ENCODE measurements at regions not wholly inside any gene's neighbourhood (a gene's known extent, or its start where the extent isn't known, plus 50 kb on each side); places are given as distances from the start of the nearest gene placed in this dataset.

DNA sequence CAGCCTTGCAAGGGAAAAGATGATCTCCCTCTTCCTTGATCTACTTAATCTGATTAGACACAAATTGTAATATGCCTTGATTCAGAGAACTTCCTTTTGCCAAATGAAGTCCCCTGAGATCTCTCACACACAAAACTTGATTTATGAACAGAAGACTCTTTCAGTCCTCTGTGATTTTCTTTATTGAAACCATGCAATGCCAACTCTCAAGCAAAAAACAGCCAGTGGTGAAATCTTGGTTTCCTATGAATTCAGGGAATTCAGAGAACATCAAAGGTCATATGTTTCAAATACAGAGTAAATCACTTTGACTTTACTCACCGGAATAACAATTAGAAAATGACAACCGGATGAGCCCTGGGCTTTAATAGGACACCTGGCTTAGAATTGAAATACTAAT lies 211.7 kb downstream of the ABHD5 start:
- no peak for DNase-seq

- no peak for DNase-seq
These were observed 214.4 kb downstream of the ABHD5 start for GRCh38 chr3:43905157-43905556.

GRCh38 chr3:43906849-43907507 lies 216.2 kb downstream of the ABHD5 start:
- DNase-seq: no peak

- no peak for DNase-seq
These were observed 216.7 kb downstream of the ABHD5 start for GRCh38 chr3:43907508-43907858.

DNA sequence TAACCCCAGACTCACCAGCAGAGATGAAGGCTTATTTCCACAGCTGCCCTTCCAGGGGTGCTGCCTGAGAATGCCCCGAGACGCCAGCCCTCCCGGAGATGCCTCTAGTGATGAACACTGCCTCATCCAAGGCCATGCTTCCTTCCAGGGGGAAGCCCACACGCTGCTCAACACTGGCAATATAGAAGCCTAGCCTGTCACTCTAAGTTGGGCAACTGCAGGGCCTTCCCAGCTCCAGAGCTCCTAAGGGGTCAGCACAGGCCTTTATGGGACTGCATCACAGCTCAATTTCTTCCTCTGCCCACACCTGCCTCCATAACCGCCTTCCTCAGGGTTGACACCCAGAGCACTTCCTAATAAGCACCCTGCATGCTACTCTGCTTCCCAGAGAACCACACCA lies 217.7 kb downstream of the ABHD5 start:
- DNase-seq: no peak

DNA sequence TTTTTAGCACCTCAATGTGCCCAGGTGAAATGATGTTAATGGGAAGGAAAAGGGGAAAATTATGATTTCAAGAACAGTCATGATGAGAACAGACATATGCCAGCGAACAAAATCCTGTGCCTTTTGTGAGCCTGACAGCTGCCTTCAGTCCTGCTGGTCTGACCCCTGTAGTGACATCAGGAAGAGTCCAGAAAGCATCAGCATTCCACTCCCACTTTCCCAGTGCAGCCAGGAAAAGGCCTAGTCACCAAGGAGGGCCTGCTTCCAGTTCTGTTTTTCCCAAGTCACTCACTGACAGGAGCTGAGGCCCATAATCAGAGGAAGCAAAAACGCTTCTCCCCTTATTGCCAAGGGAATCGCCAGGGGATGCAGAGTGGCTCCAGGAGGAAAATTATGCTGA lies 218.4 kb downstream of the ABHD5 start:
- no peak for DNase-seq

GRCh38 chr3:43910750-43911149 lies 220.0 kb downstream of the ABHD5 start:
- DNase-seq: no peak

DNA sequence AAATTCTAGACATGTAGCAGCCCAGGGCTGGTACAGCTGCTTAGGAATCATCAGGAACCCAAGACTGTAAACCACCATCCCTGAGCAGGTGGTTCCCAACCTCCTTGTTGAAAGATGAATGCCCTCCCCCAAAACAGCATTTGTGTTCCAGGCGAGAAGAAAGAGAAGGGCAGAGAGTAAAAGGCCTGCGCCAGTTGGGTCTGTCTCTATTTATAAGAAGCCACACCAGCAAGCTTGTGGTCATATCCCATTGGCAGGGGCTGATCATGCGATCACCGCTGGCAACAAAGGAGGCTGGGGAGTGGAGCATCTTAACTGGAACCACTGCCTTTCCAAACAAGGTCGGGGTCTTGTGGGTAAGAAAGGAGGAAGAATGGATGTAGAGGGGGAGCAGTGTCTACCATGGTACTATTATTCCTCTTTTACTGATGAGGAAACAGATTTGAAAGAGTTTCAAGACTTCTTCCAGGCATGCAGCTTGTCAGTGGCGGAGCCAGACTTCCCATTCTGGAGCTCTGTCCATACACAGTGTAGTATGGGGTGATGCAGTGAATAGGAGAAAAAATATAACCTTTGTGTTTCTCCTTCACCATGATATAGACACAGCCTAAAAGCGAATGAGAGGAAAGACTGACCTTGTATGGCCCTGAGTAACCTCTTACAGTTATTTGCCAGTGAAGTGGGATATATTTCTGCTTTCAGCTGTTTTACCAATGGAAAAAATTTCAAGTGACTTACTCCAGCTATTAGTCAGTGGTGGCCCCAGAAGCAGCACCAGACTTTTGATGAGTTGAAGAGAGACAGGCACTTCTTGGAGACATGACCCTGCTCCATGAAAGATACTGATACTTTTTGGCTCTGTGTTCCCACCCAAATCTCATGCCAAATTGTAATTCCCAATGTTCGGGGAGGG lies 222.6 kb downstream of the ABHD5 start:
- no peak for DNase-seq

GRCh38 chr3:43914269-43914668 lies 223.5 kb downstream of the ABHD5 start:
- no peak for DNase-seq

GRCh38 chr3:43915546-43915945 lies 224.8 kb downstream of the ABHD5 start:
- no peak for DNase-seq

- no peak for DNase-seq
These were observed 226.6 kb downstream of the ABHD5 start for GRCh38 chr3:43917361-43917760.

GRCh38 chr3:43919029-43919428 lies 228.3 kb downstream of the ABHD5 start:
- DNase-seq: no peak

DNA sequence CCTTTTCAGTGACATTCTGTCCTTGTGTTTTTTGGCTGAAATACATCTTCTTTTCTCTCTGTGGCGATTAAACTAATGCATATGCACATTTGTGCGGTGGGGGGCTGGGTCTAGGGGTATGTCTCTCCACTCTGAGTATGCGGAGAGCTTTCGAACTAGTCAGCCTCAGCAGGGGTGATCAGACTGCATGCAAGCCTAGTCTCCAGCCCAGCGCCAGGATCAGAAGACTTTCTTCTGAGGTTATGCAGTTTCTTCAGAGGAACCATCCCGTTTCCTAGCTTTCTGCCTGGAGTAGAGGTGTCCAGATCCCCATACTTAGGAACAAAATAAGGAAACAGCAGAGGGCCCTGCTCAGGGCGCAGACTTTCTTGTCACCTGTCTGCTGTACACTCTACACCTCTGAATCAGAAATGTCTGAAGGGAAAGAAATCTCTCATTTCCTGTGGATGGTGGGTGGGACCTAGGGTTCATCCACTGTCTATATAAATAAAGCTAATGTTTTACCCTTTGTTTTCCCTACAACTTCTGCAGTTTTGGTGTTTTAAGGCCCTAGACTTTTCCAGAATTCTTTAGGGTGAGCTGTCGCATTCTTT lies 230.4 kb downstream of the ABHD5 start:
- no peak for DNase-seq

GRCh38 chr3:43922374-43922773 lies 231.6 kb downstream of the ABHD5 start:
- no peak for DNase-seq

DNA sequence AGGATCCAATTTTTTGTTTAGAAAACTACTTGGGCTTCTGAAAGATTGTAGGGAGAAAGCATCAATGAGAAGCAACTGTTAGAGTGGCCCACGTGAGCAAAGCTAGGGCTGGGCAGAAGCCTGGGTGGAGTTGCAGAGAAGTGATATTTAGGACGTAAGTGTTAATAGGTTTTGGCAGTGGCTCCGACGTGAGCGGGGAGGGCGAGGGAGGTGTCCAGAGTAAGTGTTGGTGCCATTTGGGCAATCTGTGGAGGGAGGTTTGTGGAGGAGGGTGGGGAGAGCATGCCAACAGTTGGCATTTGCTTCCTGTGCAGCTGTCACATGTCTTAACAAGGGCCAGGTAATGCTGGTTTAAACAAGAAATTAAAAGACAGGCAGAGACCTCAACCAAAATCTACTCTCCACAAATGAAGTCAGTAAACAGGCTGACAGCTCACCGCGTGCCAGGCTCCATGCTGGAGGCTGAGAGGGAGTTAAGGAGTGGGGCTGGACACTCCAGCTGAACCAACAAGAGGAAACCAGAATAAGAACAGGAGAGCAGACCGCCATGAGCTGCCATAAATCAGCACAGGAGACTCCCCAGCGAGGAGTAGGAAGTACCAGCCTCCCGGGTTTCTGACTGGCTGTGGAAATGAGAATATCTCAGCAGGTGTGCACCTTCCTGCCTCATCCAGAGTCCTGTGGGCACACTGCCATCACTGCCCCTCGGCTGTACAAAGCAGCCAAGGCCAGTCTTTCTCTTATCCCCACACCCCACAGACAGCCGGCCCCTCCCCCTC lies 232.6 kb downstream of the ABHD5 start:
- DNase-seq: peak; percentile 2

DNA sequence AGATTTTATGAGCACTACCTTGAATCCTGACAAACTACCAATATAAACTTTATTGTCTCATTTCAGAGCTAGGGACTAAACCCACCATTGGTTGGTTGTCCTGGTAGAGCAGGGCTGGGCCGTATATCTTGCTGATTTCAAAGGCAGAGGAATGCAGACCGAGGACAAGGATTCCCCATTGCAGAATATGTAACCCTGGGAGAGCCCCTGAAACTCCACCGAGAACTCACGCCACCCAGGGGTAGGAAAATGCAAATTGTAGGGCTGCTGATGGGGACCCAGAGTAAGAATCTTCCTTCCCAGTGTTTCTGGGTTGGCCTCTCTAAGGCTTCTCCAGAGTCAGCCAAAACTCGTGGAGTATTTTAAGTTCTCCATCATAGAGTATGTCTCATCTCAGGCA lies 235.3 kb downstream of the ABHD5 start:
- DNase-seq: no peak

DNA sequence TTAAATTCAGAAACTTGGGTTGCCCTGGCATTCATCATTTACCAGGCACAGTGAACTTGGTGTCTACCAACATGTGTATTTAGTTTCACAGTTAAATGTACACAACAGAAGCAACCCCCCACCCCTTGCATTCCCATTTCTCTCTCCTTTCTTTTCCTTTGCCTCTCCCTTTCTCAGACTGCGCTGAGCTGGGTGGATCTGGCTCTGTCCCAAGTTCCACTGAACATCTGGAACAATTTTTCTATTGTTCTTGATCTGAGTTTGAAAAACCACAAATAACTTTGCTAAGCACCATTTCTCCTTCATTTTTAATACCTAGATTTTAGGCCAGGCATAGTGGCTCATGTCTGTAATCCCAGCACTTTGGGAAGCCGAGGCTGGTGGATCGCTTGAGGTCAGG lies 242.2 kb downstream of the ABHD5 start:
- DNase-seq: no peak

GRCh38 chr3:43948013-43948412 lies 257.3 kb downstream of the ABHD5 start:
- DNase-seq: no peak

DNA sequence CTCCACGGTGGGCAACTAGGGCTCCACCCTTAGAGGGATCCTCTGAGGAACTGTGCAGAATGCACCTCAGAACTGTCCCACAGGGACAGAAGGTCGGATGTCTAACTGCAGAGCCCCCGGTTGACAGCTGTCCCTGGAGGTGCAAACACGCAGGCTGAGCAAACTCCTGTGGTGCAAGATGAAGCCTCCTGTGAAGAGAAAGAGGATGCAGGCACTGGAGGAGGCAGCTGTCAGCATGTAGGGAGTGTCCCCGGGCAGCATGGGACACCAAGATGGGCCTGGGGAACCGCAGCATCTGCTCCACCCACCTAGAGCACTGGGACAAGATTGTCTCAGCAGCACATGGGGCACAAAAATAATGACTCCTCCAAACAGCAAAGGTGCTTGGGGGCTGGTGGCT lies 258.9 kb downstream of the ABHD5 start:
- no peak for DNase-seq

DNA sequence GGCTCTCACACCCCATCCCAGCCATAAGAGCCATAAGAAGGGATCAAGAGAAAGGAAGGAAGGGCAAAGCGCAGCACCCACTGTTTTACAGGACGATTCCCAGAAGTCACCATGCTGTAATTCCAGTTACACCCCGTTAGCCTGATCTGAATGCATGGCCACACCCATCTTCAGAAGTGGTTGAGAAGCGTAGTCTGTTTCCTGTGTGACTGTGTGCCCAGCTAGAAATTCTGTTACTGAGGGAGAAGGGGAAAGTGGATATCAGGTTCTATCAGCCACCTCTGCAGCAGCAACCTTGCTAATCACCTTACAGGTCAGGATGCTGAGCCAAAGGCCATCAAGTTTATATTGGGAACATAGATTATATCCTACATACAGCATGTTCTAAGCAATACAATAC lies 260.0 kb downstream of the ABHD5 start:
- no peak for DNase-seq

GRCh38 chr3:43951813-43952212 lies 261.1 kb downstream of the ABHD5 start:
- DNase-seq: no peak

DNA sequence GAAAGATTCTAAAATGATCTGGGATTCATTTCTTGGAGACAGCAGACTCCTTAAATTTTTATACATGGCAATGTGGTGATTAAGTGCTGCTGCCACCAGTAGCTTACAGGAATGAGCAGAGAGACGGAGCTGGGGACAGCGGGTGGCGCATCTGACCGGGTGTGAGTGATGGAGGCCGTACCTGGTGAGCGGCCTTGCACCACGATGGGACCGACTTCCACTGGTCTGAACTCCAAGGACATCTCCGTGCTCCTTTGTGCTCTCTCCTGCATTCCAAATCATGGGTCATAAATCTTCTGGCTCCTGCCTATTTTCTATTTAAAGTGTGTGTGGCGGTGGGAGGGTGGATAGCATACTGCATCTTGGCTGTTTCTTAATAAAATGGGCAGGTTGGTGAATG lies 262.6 kb downstream of the ABHD5 start:
- DNase-seq: no peak

Measured in hematopoietic multipotent progenitor cell treated with erythropoietin and hydrocortisone succinate and interleukin-3 and kit ligand, for 4 days (in vitro differentiated cells).